ENCODE measurements at regions not wholly inside any gene's neighbourhood (a gene's known extent, or its start where the extent isn't known, plus 50 kb on each side); places are given as distances from the start of the nearest gene placed in this dataset.

DNA sequence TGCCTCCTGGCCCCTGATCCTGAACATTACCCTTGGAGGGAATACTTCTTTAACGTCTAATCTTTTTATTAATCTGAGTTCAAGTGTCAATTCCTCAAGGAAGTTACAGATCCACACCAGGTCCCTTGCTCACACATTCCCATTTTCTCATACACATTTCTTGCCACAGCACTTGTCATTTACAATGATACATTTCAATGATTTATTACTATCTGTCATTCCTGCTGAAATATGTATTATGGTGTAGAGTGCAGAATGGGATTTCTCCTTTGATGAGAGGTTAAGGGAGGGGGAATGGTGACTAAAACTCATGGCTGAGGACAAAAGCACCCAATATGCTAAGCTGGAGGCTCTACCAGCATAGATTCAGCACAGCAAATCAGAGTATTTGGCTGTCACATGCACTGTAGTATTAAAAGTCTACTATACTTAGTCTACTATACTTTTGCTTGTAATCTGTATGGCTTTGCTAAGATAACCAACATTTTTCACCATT is 982.5 kb downstream of the TTLL7 start:
- DNase-seq = no peak

DNA sequence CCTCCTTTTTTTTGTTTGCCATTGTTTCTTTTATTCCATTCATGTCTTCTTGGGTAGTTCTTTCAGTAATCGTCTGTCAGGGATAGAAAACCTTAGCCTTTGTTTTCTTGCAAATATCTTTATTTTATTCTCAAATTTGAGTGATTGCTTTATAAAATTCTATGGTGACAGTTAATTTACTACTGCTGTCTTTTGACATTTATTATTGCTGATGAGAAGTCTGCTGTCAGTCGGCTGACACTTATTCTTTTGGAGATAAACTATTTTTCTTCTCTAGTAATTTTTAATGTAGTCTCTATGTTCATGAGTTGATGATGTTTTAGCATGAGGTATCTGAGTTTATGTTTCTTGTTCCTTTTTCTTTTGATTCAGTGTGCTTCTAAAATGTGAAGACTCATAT is 983.8 kb downstream of the TTLL7 start:
- DNase-seq = no peak

DNA sequence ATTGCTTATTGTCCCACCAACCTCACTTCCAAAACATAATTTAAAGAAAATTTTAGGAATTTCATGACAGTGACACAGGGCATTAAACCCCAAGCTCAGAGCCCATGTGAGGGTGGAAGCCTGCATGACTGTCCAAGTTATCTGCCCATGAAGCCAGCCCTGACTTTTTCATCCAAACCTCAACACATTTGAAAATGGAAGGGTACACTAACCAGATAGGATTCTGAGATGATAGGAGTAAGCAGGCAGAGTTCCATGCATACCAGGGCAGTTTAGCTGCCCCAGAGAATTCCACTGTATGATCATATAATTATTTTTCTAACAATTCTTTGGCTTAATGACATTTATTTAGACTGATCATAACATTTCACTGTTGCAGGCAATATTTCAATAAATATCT is 986.0 kb downstream of the TTLL7 start:
- DNase-seq = no peak

DNA sequence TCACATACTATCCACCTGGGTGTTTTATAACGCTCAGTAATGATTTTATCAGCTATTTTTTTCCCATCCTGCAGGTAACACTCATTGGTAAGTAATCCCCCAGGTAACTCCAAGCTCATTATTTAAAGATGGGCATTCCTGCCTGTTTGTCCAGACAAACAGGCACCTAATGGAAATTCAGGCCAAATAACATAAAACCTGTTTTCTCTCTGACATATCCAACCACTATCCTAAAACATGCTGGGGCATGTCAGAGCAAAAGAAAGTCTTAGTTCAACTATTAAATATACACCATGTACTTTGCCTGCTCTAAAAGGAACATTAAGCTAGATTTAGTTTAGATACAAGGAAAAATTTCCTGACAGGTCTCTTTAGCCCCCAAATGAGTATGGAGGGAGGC is 987.7 kb downstream of the TTLL7 start:
- DNase-seq = no peak

DNA sequence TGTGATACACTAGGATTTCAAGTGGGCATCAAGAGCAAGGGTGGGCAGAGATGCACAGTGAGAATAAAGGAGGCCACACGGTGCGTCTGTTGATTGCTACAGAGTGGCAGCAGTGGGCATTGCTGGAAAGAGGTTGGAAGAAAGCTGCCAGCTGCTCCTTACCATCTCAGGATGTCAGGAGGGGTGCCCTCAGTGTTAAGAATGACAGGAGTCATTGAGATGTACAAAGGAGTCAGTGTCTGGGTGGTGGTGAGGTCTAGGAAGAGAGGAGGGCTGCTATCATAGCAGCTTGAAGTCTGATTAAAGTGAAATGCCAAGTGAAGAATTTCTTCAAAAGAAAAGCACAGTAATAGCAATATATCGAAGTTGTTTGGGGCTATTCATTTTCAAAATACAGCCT is 992.7 kb downstream of the TTLL7 start:
- no peak for DNase-seq

DNA sequence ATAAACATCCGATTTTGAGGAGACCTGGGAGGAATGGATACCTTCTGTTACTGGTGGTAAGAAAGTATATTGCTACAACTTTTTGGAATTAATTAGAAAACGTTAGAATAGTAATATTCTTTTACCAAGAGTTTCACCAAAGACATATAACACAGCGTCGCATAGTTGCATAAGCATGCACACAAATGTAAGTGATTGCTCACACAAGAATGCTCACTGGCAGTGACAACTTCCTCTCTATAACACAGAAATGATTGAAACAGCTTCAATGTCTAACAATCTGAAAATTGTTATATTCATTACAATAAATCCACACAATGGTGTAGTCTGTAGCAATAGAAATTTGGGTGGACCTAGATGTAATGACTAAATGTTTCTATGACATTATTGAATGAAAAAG is 998.6 kb downstream of the TTLL7 start:
- DNase-seq = no peak

DNA sequence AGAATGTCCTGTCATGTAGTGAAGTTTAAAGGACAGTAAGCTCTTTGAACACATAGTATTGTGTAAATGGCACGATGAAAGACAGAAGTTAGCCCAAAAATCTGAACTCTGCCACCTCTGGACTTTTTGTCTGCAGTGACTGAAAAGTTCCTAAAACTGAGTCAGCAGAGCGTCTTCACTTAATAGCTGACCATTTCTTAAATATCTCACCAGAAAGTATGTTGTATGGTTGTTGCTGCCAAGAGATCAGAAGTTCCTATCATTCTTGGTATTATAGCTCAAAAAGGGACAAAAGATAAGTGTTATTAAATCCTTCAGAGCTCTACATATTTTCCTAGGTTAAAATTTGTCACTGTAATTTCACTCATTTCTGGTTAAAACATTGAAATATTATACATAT is 1003.0 kb downstream of the TTLL7 start:
- no peak for DNase-seq

DNA sequence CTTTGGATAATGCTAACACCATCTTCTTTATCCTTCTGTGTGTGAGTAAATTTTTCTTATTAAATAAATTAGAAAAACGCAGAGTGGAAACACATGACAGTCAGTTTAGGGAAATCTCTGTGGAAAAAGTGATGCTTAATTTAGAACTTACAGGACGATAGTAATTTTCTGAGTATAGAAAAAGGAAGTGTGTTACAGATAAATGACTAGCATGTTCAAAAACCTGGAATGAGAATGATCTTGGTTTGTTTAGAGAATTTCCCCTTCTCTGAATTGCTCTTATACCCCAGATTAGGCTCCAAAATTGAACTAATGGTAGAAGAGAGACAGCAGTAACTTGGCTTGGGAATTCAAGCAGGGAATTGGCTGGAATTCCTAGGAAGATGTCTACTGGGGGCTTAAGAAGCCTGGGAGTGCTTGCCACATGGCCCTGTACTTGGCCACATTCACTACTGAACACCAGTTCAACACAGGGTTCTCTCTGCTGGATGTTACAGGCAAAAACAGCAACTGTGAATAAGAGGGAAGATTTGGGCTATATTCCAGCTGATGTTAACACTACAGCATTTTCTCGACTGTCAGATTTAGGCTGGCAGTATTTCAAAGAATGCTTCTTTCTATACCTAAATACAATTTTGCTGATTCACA is 1004.2 kb downstream of the TTLL7 start:
- DNase-seq = no peak

DNA sequence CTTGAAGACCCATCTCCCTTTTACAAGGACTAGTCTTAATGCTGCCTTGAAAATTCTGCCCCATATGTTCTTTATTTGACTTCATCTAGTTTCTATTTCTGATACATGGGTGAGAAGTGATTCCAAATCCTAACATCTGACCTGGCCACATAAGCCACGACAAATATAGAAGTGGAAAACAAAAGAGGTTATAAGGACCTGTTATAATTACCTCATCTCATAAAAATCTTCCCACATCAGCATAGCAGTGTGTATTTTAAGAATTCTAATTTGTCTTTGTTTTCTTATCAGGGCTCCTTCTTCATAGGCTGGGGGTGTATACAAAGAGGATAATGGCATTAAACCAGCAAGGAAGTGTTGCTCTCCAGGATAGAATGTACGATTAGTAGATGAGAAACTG is 1007.4 kb downstream of the TTLL7 start:
- no peak for DNase-seq

DNA sequence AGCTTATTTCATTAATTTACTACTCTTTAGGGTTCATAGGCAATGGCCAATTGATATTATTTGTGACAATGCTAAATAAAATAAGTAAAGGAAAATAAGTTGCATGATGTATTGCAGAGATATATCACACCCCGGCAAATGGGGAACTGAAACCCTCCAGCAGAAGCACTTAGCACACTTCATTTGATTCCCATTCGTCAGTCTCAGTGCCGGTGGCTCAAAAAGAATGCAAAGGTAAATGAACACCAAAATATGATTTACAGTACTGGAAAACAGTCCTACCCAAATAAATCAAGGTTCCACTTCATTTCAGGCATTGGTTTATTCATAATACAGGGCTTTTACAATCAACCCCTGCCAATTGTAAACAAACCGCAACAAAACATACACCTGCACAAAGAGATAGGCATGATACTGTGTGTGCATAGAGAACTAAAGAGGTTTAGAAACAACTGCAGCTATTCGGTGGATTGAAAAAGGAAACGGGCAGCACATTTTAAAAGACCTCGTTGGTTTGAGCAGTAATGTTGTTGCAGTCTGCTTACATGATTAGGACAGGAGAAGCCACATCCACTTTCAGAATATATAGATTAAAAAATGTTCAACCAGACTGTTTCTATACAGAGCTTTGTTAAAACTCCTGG is 1019.2 kb downstream of the TTLL7 start:
- DNase-seq = no peak

DNA sequence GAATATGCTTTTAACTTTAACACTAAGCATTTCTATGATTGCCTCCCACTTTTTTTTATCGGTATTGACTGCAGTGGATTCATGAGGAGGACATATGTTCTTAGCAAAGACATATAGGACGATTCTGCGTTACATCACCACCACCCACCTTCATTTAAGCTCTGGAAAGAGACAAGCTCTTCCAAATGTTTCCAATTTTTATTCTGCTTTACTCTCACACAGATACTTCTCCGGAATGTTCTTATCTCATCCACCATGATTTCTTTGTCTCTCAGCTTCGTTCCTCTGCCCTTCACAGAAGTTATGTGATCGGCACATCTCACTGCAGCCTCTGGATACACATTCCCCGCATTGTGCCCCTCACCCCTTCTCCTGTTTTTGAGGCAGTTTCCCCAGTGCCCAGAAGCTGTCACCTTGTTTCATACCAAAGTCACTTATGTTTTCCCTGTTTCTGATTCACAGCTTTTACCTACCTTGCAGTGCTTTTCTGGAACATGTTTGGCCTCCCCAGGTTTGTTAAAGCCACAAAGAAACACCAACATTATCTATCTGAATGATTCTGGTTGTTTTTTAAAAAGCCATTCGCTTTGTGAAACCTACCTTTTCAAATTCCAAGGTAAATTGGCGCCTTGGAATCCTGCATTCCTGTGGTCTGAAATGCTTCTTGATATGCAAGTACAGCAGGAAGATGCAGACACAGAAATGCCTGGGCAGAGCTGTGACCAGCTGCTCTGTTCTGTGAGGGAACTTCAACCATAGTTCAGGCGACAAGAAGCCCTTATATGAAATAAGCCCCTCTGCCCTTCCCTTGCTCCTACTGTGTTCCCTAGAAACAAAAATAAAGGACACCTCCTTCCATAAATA is 1020.2 kb downstream of the TTLL7 start:
- DNase-seq = no peak

DNA sequence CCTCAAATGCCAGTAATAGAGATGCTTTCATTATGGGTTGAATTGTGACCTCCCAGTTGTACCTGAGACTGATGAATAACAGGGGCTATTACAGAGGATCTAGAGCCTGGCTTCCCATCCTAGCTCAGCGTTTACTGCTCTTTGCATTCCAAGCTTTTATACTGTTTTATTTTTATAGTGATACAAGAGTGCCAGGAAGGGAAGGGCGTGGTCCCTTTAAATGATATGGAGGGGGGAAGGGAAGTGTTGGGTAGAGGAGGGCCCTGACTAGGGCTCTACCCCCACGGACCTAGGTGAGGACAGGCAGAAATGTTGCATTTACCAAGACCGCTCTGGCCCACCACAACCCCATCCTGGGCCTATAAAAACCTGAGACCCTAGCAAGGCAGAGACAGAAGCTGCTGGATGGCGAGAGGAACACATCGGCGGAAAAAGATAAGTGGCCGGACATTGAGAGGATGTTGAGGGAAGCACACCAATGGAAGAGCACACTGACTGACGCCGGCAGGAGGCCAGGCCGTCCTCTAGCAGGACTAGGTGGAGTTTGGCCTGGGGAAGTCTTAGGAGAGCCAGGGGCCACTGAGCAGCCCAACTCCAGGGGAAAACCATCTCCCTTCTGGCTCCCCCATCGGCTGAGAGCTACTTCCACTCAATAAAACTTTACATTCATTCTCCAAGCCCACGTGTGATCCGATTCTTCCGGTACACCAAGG is 1025.9 kb downstream of the TTLL7 start:
- DNase-seq = no peak

DNA sequence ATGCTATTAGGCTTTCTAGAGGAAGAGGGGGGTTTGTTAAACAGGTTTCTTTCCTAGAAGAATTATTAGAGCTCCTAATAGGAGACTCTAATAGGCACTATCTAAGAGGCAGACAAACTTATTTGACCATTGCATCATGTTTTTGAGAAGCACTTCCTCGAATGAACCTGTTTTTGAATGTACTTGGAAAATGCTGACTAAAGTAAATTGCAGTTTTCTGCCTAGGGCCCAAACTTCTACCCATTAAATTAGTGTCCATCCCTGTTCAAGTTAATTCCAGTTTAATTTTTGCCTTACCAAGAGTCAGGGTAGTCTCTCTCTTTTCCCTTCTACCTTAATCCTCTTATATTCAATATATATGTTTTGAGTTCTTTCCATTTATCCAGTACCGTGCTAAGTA is 1029.6 kb downstream of the TTLL7 start:
- DNase-seq = no peak

DNA sequence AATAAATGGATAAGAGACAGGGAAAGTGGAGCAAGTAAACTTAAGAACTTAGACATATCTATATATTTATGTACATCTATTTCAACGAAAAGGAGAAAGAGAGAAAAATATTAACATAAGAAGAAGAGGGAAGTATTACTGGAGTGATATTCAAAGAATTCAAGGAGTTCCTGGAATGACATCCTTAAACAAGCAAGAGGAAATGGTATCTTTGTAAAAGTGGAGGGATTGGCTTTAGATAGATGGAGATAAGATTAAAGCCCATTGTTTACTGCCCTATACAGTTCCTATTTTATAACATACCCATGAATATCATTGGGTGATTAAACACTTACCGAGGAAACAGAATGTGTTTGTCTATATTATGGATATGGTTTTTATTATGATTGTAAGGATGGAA is 1036.3 kb downstream of the TTLL7 start:
- DNase-seq = no peak

DNA sequence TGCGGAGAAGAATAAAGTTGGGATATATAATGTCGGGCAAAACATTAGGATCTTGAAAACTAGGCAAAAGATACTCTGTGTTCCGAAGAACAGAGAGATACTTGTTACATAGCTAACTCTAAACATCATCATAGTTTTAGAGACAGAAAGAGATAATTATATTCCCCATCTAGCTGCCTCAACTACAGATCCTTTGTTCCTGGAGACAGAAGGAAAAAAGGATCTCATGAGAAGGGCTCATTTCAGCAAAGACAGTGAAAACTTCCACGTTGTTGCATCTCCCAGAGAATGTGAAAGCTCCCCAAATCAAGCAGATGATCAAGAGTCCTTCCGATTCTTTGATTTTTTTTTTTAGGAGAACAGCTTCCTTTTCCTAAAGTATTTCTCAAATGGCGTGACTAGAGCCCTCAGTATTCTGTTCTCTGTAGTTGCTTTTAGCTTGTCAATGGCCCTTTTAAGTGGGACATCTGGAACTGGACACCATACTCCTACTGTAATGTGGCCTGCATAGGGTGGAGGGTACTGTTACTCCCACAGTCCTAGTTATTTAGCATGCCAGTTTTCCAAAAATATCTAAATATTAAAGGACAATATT is 1048.2 kb downstream of the TTLL7 start:
- DNase-seq = no peak

DNA sequence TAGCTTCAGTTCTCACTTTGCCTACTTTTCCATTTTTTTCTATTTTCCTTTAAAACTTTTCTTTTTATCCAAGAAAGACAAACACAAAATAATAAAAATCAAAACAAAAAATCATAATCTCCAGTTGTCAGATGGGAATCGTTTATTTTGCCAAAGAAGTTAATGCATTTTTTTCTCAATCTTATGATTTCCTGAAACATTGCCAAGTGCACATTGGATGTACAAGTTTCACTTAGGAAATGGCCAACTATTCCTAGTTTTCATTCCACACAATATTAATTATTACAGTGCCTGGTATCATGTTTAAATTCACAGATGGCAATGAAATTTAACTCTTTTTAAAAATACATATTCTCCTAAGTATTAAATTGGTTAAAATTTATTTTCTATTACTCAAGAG is 1050.5 kb downstream of the TTLL7 start:
- DNase-seq = no peak

DNA sequence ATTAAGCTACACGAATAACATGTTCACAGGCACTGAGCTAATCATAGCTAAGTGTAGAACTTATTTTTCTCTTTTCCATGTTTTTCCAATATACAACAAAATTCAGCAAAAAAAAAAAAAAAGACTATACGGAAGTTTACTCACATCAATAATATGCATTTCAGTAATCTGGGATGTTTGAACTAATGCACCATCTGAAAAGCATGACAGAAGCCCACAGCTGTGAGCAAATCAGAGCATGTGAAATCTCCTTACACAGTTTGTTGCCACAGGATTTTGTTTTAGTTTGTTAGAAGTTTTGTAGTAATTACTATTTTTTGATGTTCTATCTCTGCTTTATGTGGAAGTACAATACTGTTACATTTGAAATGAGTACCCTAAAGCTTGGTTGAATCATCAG is 1051.7 kb downstream of the TTLL7 start:
- DNase-seq = no peak

DNA sequence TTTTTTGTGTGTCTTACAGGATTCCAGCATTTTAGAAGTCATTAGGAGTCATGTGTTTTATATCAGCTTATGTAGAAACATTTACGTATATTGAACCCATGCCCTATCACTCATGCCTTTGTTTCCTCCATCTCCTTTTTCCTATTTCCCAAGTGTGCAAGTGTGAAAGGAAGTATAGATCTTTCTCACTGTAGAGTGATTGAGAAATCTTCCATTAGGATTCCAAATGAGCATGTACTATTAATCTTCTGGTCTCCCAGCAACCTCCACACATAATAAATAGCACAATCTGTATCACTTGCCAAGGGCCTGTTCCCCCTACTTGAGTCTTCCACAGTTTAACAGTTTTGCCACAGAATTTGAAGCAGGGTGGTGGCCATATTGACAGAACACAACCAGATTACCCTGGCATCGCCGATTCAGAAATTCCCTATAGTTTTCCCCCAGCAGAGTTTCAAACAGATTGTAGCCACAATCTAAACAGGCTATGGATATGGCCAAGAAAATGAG is 1052.8 kb downstream of the TTLL7 start:
- no peak for DNase-seq

DNA sequence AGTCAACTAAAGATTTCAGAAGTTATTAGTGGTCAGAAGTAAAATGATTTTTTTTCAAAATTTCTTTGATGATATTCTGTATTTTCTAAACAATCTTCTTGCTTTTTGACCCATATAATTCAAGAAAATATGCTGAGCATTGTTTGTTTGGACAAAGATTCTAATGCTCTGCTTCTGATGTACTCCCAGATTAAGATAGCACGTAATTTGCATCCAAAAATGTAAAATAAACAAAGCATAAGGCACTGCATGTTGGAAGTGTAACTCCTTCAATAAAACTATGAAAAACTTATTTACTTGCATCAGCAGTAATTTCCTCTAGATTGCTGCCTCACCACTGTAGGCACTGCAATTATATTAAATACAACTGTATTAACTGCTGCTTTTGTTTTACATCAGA is 1054.1 kb downstream of the TTLL7 start:
- DNase-seq = no peak

DNA sequence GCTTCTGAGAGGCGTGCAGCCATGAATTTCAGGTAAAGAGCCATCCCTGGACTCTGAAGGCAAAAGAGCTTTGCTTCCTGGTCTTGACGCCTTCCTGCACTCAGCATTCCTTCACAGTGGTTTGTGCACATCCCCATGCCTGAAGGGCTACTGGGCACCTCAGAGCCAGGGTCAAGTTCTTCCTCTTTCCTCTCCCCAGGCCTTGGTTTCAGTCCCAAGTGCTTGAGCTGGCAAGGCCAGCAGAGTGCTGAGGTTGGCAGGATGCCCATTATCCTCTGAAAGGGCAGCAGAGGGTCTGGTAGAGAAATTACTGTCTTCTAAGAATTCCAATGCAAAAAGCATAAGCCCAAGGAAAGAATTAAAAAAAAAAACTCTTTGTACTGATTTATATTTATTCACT is 1064.9 kb downstream of the TTLL7 start:
- no peak for DNase-seq

DNA sequence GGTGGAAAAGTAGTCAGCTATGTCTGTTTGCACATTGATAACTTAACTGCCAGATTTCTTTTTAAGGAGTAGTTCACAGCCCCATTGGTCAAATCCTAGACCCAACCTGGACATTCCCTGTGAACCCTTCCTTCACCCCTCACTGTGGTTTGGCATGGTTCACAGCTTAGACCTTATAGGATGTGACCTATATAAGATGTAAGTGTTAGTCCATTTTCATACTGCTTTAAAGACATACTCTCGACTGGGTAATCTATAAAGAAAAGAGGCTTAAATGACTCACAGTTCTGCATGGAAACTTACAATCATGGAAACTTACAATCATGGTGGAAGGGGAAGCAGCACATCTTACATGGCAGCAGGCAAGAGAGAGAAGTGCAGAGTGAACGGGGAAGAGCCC is 1066.2 kb downstream of the TTLL7 start:
- DNase-seq = no peak

DNA sequence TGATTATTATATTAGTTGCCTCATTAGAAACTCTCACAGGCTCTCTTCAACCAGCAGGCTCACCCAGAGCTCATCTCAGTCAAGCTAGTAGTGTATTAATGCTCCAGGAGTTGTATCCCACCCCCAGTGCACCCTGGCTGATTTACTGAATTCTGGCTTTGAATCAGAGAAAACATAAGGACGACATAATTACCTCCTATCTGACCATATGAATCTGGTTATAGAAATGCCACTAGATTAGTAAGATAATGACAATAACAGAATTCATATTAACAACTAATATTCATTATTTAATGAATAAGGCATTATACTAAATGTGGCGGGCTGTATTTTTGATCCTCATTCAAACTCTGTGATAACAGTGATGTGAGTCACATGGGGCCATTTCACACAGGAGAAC is 1066.7 kb downstream of the TTLL7 start:
- DNase-seq = no peak

DNA sequence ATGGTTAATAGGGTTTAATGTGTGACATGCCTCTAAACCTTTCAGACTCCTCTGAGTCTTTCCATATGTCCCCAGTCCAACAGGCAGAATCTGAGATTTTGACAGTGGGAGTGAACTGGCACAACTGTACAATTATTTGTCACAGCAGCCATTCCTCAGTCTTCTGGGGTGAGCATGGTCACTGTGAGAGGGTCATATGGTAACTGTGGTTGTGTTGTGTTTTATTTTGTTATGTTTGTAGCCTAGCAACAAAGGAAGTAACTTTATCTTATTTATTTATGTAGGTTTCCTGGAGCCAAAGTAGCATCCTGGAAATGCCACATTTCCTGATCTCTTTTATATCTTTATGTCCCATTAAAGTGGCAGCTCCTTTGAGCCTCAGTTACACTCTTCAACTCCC is 1067.9 kb downstream of the TTLL7 start:
- no peak for DNase-seq

All from CD4-positive, alpha-beta T cell treated with Interleukin-15 for 1 hour (primary cell).